Hepatocyte (in vitro differentiated cells): ENCODE measurements at regions not wholly inside any gene's neighbourhood (a gene's known extent, or its start where the extent isn't known, plus 50 kb on each side); places are given as distances from the start of the nearest gene placed in this dataset.

Source experiments
- DNase-seq: peaks from one replicate; pipeline ENCODE4 v3.0.0-alpha.2; 2016; ENCODE audit warnings: low spot score
- H2AFZ ChIP-seq: fragments of 200-600 bp; sonication (generic); 2 replicates; pipeline ENCODE4 v1.6.0; 2016; ENCODE audit warnings: antibody characterized with exemption, mild to moderate bottlenecking
- H3K27ac ChIP-seq: fragments of 200-600 bp; sonication (generic); 2 replicates; pipeline ENCODE4 v1.5.1; 2016; ENCODE audit warnings: mild to moderate bottlenecking
- H3K27me3 ChIP-seq: fragments of 200-600 bp; sonication (generic); 2 replicates; pipeline ENCODE4 v1.6.1; 2016
- H3K36me3 ChIP-seq: fragments of 200-600 bp; sonication (generic); replicated peaks from 2 replicates; pipeline ENCODE4 v1.5.1; 2016; ENCODE audit warnings: low read depth; ENCODE audit not compliant: insufficient read depth
- H3K4me1 ChIP-seq: fragments of 200-600 bp; sonication (generic); 2 replicates; pipeline ENCODE4 v1.5.1; 2016; ENCODE audit warnings: mild to moderate bottlenecking, moderate library complexity; ENCODE audit not compliant: insufficient read depth
- H3K4me2 ChIP-seq: fragments of 200-600 bp; sonication (generic); 2 replicates; pipeline ENCODE4 v1.6.0; 2016
- H3K4me3 ChIP-seq: fragments of 200-600 bp; sonication (generic); 2 replicates; pipeline ENCODE4 v1.5.1; 2016; ENCODE audit warnings: mild to moderate bottlenecking
- H3K79me2 ChIP-seq: fragments of 200-600 bp; sonication (generic); 2 replicates; pipeline ENCODE4 v1.6.0; 2017; ENCODE audit warnings: mild to moderate bottlenecking
- H3K9me2 ChIP-seq: fragments of 200-600 bp; sonication (generic); replicated peaks from 2 replicates; pipeline ENCODE4 v1.6.0; 2017; ENCODE audit warnings: mild to moderate bottlenecking; ENCODE audit not compliant: insufficient read depth
- H3K9me3 ChIP-seq: fragments of 200-600 bp; sonication (generic); 2 replicates; pipeline ENCODE4 v1.5.1; 2016; ENCODE audit warnings: low read depth, mild to moderate bottlenecking
- H4K20me1 ChIP-seq: fragments of 200-600 bp; sonication (generic); 2 replicates; pipeline ENCODE4 v1.6.0; 2016; ENCODE audit warnings: mild to moderate bottlenecking; ENCODE audit not compliant: insufficient read depth, poor library complexity, severe bottlenecking
- CTCF ChIP-seq: fragments of 200-600 bp; sonication (generic); IDR thresholded peaks from 2 replicates; pipeline ENCODE4 v1.5.1; 2016; ENCODE audit warnings: antibody characterized with exemption, mild to moderate bottlenecking; ENCODE audit not compliant: poor library complexity
- EZH2 ChIP-seq: fragments of 200-600 bp; sonication (generic); IDR thresholded peaks from 2 replicates; pipeline ENCODE4 v1.6.1; 2016; ENCODE audit warnings: antibody characterized with exemption, mild to moderate bottlenecking, borderline replicate concordance
- EZH2phosphoT487 ChIP-seq: fragments of 200-600 bp; sonication (generic); IDR thresholded peaks from one replicate; pipeline ENCODE4 v1.6.1; 2018; ENCODE audit warnings: antibody characterized with exemption, mild to moderate bottlenecking, low read depth, moderate library complexity; ENCODE audit not compliant: unreplicated experiment, severe bottlenecking
- WGBS: methylation state at CpG from one replicate; pipeline ENCODE4 v1.1.6; 2016; ENCODE audit warnings: low lambda C conversion rate; ENCODE audit errors: missing lambda C conversion rate; 5-methylcytosine and 5-hydroxymethylcytosine counted together

GRCh38 chr4:180710628-180711337, 1532.4 kb upstream of the TENM3 start:
- H3K27me3 ChIP-seq, result no peaks in the 10 kb centered on the region
- H3K4me1 ChIP-seq, result no peaks in the 10 kb centered on the region
- WGBS, result 75% methylated on average over 5 of the region's 5 CpGs
- no peak overlapping the region for H3K4me3 ChIP-seq
- H3K27ac ChIP-seq, result no peak overlapping the region
- H3K36me3 ChIP-seq, result no peaks in the 10 kb centered on the region
- H4K20me1 ChIP-seq, result no peaks in the 10 kb centered on the region
- H3K4me2 ChIP-seq, result no peak overlapping the region
- H3K79me2 ChIP-seq, result no peaks in the 10 kb centered on the region
- no peaks in the 10 kb centered on the region for H3K9me2 ChIP-seq
- TF ChIP-seq EZH2 (no peak), EZH2phosphoT487 (no peak), CTCF (no peak)
- no peak overlapping the region for H2AFZ ChIP-seq
- peaks cover 8% of the 10 kb centered on the region for H3K9me3 ChIP-seq
- no peak for DNase-seq

- Histone ChIP-seq H4K20me1 (no peaks in the 10 kb centered on the region), H3K4me2 (no peak overlapping the region), H3K27ac (no peak overlapping the region), H3K4me1 (no peaks in the 10 kb centered on the region), H3K79me2 (no peaks in the 10 kb centered on the region), H3K9me3 (no peaks in the 10 kb centered on the region), H3K36me3 (no peaks in the 10 kb centered on the region), H3K9me2 (no peaks in the 10 kb centered on the region), H2AFZ (no peak overlapping the region), H3K4me3 (no peak overlapping the region), H3K27me3 (no peaks in the 10 kb centered on the region)
- TF ChIP-seq CTCF (no peak), EZH2phosphoT487 (no peak), EZH2 (no peak)
- no peak for DNase-seq
- WGBS, result 68% methylated on average over 4 of the region's 4 CpGs
Observed at GRCh38 chr4:180717451-180718033, 1525.7 kb upstream of the TENM3 start.

- H3K9me3 ChIP-seq, result no peaks in the 10 kb centered on the region
- H3K4me1 ChIP-seq, result no peaks in the 10 kb centered on the region
- H3K4me2 ChIP-seq, result no peak overlapping the region
- no peak for DNase-seq
- no peak overlapping the region for H3K27ac ChIP-seq
- no peaks in the 10 kb centered on the region for H3K9me2 ChIP-seq
- H4K20me1 ChIP-seq, result no peaks in the 10 kb centered on the region
- TF ChIP-seq EZH2phosphoT487 (no peak), CTCF (no peak), EZH2 (no peak)
- H3K27me3 ChIP-seq, result no peaks in the 10 kb centered on the region
- 96% methylated on average over 6 of the region's 6 CpGs for WGBS
- H3K79me2 ChIP-seq, result no peaks in the 10 kb centered on the region
- no peak overlapping the region for H2AFZ ChIP-seq
- H3K36me3 ChIP-seq, result no peaks in the 10 kb centered on the region
- no peak overlapping the region for H3K4me3 ChIP-seq
Observed at GRCh38 chr4:180721356-180721755, 1521.8 kb upstream of the TENM3 start.
